ENCODE measurements at regions not wholly inside any gene's neighbourhood (a gene's known extent, or its start where the extent isn't known, plus 50 kb on each side); places are given as distances from the start of the nearest gene placed in this dataset.
"Not testable (repeated sequence)": the region's sequence is repeated elsewhere in the genome, so short reads cannot be mapped to it uniquely, and the experiment has no call there.

- DNase-seq (ENCODE audit: low read depth), result no peak
- H3K4me3 ChIP-seq (ENCODE audit: low read depth, low read length), result no peak overlapping the region
- TF ChIP-seq, protein P1, sequence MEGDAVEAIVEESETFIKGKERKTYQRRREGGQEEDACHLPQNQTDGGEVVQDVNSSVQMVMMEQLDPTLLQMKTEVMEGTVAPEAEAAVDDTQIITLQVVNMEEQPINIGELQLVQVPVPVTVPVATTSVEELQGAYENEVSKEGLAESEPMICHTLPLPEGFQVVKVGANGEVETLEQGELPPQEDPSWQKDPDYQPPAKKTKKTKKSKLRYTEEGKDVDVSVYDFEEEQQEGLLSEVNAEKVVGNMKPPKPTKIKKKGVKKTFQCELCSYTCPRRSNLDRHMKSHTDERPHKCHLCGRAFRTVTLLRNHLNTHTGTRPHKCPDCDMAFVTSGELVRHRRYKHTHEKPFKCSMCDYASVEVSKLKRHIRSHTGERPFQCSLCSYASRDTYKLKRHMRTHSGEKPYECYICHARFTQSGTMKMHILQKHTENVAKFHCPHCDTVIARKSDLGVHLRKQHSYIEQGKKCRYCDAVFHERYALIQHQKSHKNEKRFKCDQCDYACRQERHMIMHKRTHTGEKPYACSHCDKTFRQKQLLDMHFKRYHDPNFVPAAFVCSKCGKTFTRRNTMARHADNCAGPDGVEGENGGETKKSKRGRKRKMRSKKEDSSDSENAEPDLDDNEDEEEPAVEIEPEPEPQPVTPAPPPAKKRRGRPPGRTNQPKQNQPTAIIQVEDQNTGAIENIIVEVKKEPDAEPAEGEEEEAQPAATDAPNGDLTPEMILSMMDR (IDR thresholded peaks at IDR 0.05; ENCODE audit: insufficient read depth, low read depth, low read length), result no peak
Observed at GRCh38 chr1:227508431-227508830, 54.9 kb upstream of the ZNF678 start.

DNA sequence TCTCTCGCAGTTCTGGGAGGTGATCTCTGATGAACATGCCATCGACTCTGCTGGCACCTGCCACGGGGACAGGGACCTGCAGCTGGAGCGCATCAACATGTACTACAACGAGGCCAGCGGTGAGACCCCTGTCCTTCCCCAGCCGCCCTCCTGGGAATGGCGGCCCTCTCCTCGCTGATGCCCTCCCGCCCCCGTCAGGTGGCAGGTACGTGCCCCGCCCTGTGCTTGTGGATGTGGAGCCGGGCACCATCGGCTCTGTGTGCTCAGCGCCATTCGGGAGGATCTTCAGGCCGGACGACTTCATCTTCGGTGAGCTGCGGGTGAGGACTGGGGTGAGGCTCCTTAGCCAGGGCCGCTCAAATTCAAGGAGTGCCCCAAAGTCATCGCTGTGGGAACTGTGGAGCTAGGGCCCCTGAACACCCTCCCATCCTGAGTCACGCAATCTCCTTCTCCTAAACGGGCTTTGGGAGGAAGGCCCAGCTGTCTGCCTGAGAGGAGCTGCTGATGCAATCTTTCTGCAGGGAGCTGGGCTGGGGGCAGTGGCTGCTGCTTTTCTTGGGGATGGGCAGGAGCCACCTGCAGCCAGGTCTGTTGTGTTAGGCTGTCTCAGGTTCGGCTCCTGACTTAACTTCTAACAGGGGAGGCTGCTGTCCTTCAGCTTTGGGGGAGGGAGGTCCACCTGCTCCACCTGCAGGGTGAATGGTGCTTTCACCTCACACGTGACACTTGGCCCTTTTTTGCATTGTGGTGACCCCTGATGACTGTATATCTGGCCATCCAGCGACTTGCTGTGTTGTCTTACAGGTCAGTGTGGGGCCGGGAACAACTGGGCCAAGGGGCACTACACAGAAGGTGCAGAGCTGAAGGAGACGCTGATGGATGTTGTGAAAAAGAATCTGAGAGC lies 56.6 kb upstream of the ZNF678 start:
- DNase-seq (ENCODE audit: low read depth); H3K4me3 ChIP-seq (ENCODE audit: low read depth, low read length): not testable (repeated sequence)

DNA sequence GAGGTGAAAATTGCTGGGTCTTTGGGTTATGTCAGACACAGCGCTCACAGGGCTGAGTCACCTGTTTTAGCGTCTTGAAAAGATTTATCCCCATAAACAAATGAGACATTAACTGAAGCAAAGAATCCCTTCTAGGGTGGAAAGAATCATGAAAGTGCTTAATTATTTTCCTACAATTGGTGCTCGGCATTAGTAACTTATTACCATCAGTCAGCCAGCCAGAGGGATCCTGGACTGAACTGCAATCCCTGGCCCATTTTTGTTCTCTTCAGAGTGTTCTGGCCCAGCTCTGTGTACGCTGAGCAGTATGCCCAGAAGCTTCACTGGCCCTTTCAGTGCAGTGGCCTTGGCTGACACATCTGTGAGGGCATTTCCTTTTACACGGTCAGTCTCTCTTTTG lies 67.3 kb upstream of the ZNF678 start:
- not testable (repeated sequence) for DNase-seq (ENCODE audit: low read depth); H3K4me3 ChIP-seq (ENCODE audit: low read depth, low read length)

- not testable (repeated sequence) for DNase-seq (ENCODE audit: low read depth); H3K4me3 ChIP-seq (ENCODE audit: low read depth, low read length)
Observed at GRCh38 chr1:227493863-227494551, 69.3 kb upstream of the ZNF678 start.

GRCh38 chr1:227490478-227490877 lies 72.9 kb upstream of the ZNF678 start:
- TF ChIP-seq, protein P1 (IDR thresholded peaks at IDR 0.05; ENCODE audit: insufficient read depth, low read depth, low read length), result no peak
- no peak for DNase-seq (ENCODE audit: low read depth)

GRCh38 chr1:227490001-227490400 lies 73.4 kb upstream of the ZNF678 start:
- DNase-seq (ENCODE audit: low read depth), result no peak
- TF ChIP-seq, protein P1 (IDR thresholded peaks at IDR 0.05; ENCODE audit: insufficient read depth, low read depth, low read length), result no peak
- no peak overlapping the region for H3K4me3 ChIP-seq (ENCODE audit: low read depth, low read length)

More at GRCh38 chr1:227490478-227490877, 72.9 kb upstream of the ZNF678 start:
- no peak overlapping the region for H3K4me3 ChIP-seq (ENCODE audit: low read depth, low read length)

DNA sequence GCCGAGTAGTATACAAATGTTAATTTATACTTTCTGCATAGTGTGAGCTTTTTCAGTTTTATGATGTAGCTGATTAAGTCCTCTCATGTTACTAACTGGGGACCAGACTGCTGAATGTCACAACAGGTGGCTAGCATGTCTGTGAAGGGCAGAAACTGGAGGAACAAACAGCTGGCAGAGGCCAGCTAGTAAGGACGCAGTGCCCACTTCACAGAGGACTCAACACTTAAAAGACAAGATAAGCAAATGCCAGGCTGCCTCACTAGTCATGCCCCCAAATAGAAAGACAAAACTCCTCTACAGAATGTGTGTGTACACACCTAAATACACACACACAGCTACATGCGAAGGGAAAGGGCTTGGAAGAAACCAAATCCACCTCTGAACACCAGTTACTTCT lies 73.8 kb upstream of the ZNF678 start:
- TF ChIP-seq, protein P1 (IDR thresholded peaks at IDR 0.05; ENCODE audit: insufficient read depth, low read depth, low read length), result no peak

DNA sequence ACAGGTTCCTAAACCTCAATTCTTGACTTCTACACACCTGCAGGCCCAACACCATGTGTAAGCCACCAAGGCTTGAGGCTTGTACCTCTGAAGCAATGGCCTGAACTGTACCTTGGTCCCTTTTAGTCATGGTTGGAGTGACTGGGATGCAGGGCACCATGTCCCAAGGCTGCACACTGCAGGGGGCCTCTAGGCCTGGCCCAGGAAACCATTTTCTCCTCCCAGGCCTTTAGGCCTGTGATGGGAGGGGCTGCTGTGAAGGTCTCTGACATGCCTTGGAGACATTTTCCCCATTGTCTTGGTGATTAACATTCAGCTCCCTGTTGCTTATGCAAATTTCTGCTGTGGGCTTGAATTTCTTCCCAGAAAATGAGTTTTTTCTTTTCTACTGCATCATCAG lies 75.8 kb upstream of the ZNF678 start:
- TF ChIP-seq, protein P1 (IDR thresholded peaks at IDR 0.05; ENCODE audit: insufficient read depth, low read depth, low read length), result no peak
- no peak for DNase-seq (ENCODE audit: low read depth)
- H3K4me3 ChIP-seq (ENCODE audit: low read depth, low read length), result no peak overlapping the region

More for the DNA sequence above, 73.8 kb upstream of the ZNF678 start:
- no peak for DNase-seq (ENCODE audit: low read depth)
- H3K4me3 ChIP-seq (ENCODE audit: low read depth, low read length), result no peak overlapping the region
